K562 (cell line): ENCODE measurements at regions not wholly inside any gene's neighbourhood (a gene's known extent, or its start where the extent isn't known, plus 50 kb on each side); places are given as distances from the start of the nearest gene placed in this dataset.
A peak's percentile ranks its signal among the peaks of the same experiment; 100 is the strongest.

Experiments used
- ARID1B ChIP-seq: fragments of 450-650 bp; IDR thresholded peaks from 2 replicates; pipeline ENCODE4 v1.6.1; 2016; ENCODE audit warnings: antibody characterized with exemption, mild to moderate bottlenecking, inconsistent platforms
- DEAF1 ChIP-seq: fragments of 450-650 bp; formaldehyde crosslinking; IDR thresholded peaks from 2 replicates; pipeline ENCODE4 v1.4.0; 2020; ENCODE audit warnings: mild to moderate bottlenecking, moderate library complexity
- ETS1 ChIP-seq: conservative IDR thresholded peaks from 2 replicates; pipeline ENCODE4 v1.6.1; 2011; ENCODE audit warnings: low read depth, mild to moderate bottlenecking, low read length; ENCODE audit not compliant: control insufficient read depth
- HDAC1 ChIP-seq, 2 experiments: fragments of 450-650 bp; IDR thresholded peaks; 2 replicates each; pipeline ENCODE4 v1.6.1; 2016 to 2017; ENCODE audit warnings: inconsistent platforms in 1 of 2, mild to moderate bottlenecking in 1 of 2, moderate library complexity in 1 of 2
- ID3 ChIP-seq, 2 experiments: fragments of 250-450 bp in 1 of 2; fragments of 450-650 bp in 1 of 2; sonication (Bioruptor Pico) in 1 of 2; IDR thresholded peaks; 2 replicates each; pipeline versions ENCODE4 v1.6.1 to v1.8.0; 2016 to 2021; ENCODE audit warnings: mild to moderate bottlenecking in 2 of 2, moderate library complexity in 2 of 2, missing compliant biosample characterization in 1 of 2, missing genetic modification characterization in 1 of 2
- MNT ChIP-seq, 2 experiments: fragments of 450-650 bp; conservative IDR thresholded peaks; 2 replicates each; pipeline ENCODE4 v1.6.1; 2017; ENCODE audit warnings: mild to moderate bottlenecking in 2 of 2, moderate library complexity in 2 of 2
- MTA2 ChIP-seq: fragments of 450-650 bp; IDR thresholded peaks from 2 replicates; pipeline ENCODE4 v1.6.1; 2016; ENCODE audit warnings: low read depth
- NBN ChIP-seq: fragments of 450-650 bp; IDR thresholded peaks from 2 replicates; pipeline ENCODE4 v1.6.1; 2016; ENCODE audit warnings: low read depth, mild to moderate bottlenecking
- PHB ChIP-seq: fragments of 250-450 bp; sonication (Bioruptor Pico); IDR thresholded peaks from 2 replicates; pipeline ENCODE4 v1.5.0; 2021
- TFAM ChIP-seq: fragments of 250-450 bp; sonication (Bioruptor Pico); conservative IDR thresholded peaks from 2 replicates; pipeline ENCODE4 v1.5.0; 2021; ENCODE audit warnings: mild to moderate bottlenecking, moderate library complexity
- ZBTB11 ChIP-seq, 3 experiments: fragments of 200-800 bp in 1 of 3; fragments of 250-450 bp in 1 of 3; fragments of 450-650 bp in 1 of 3; sonication (Bioruptor Pico) in 1 of 3; sonication (Bioruptor generic) in 1 of 3; formaldehyde crosslinking in 1 of 3; IDR thresholded peaks; 2 replicates each; pipeline versions ENCODE4 v1.6.1 to v1.8.0; 2016 to 2022; ENCODE audit warnings: mild to moderate bottlenecking in 2 of 3, missing genetic modification characterization in 2 of 3, missing compliant biosample characterization in 1 of 3, moderate library complexity in 1 of 3
- ZEB2 ChIP-seq: fragments of 450-650 bp; IDR thresholded peaks from 2 replicates; pipeline ENCODE4 v1.6.1; 2016
- TF ChIP-seq, protein P1 (sequence below): fragments of 450-650 bp; IDR thresholded peaks from 2 replicates; pipeline ENCODE4 v1.6.1; 2018; ENCODE audit warnings: mild to moderate bottlenecking, low read depth; ENCODE audit not compliant: partially characterized antibody
- TF ChIP-seq, protein P2 (sequence below): fragments of 250-450 bp; sonication (Bioruptor Pico); IDR thresholded peaks from 2 replicates; pipeline ENCODE4 v1.8.0; 2022; ENCODE audit warnings: inconsistent platforms, mild to moderate bottlenecking, moderate library complexity, borderline replicate concordance

- TF ChIP-seq ID3 (CRISPR knock-in tag; IDR thresholded peaks at IDR 0.05) (no peak), ID3 (tag; IDR thresholded peaks at IDR 0.05) (no peak), PHB (CRISPR knock-in tag) (no peak), ETS1 (no peak), ZEB2 (no peak), HDAC1 (IDR thresholded peaks at IDR 0.05) (peak in 1 of 2 experiments; percentile 43; a peak in 1 of 4 replicates), TFAM (CRISPR knock-in tag) (no peak), NBN (no peak), MNT (conservative IDR thresholded peaks at IDR 0.05) (peak; percentile 61 to 69), ARID1B (no peak), ZBTB11 (CRISPR knock-in tag; IDR thresholded peaks at IDR 0.05) (peak in 1 of 3 experiments; percentile 17; a peak in 1 of 6 replicates), MTA2 (no peak), DEAF1 (no peak)
- TF ChIP-seq, protein P1, sequence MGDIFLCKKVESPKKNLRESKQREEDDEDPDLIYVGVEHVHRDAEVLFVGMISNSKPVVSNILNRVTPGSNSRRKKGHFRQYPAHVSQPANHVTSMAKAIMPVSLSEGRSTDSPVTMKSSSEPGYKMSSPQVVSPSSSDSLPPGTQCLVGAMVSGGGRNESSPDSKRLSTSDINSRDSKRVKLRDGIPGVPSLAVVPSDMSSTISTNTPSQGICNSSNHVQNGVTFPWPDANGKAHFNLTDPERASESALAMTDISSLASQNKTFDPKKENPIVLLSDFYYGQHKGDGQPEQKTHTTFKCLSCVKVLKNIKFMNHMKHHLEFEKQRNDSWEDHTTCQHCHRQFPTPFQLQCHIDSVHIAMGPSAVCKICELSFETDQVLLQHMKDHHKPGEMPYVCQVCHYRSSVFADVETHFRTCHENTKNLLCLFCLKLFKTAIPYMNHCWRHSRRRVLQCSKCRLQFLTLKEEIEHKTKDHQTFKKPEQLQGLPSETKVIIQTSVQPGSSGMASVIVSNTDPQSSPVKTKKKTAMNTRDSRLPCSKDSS = no peak
- TF ChIP-seq, protein P2, sequence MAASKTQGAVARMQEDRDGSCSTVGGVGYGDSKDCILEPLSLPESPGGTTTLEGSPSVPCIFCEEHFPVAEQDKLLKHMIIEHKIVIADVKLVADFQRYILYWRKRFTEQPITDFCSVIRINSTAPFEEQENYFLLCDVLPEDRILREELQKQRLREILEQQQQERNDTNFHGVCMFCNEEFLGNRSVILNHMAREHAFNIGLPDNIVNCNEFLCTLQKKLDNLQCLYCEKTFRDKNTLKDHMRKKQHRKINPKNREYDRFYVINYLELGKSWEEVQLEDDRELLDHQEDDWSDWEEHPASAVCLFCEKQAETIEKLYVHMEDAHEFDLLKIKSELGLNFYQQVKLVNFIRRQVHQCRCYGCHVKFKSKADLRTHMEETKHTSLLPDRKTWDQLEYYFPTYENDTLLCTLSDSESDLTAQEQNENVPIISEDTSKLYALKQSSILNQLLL (CRISPR knock-in tag) = no peak
These were observed 50.1 kb upstream of the PCBP3 start (continued) for GRCh38 chr21:45593162-45594022.
